HG02763 (cell line): ENCODE measurements at regions not wholly inside any gene's neighbourhood (a gene's known extent, or its start where the extent isn't known, plus 50 kb on each side); places are given as distances from the start of the nearest gene placed in this dataset.

Experiments used
- ATAC-seq: cut with Tn5 transposase; IDR thresholded peaks from one replicate; pipeline ENCODE4 v1.9.1; 2021; ENCODE audit warnings: mild to moderate bottlenecking, moderate library complexity; ENCODE audit not compliant: unreplicated experiment

DNA sequence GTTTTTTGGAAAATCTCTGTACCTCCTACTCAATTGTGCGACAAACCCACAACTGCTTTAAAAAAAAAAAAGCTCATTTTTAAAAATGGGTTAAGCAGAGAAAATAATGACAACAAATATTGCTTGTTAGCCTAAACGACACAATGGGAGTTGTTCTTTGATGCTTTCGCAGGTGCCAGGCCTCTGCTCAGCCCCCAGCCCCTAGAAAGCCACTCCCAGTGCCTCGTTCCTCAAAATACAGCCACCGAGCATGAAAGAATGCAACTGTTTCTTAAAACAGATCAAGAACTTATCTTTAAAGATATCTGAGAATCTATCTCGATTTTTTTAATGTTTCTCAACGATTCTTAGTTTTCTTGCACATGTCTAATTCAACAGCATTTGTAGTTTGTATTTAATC is 85.2 kb upstream of the PFKP start:
- ATAC-seq, result no peak

DNA sequence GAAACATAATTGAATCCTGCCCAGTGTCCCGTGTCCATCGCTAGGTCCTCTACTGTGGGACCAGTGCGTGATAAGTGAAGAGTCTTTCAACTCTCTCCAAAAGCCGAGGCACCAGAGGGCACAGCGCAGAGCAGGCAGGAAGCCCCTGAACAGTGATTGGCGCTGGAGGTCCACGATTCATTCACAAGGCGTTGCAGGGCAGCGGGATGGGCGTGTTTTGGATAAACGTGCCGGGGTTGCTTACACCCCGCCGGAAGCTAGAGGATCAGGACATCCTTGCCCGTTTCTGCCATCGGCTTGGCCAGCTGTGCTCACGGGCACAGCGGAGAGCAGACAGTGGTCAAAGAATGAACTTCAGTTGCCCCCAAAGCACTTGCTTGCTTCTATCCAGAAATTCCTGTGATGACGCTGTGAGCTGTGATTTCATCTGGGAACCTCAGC is 86.0 kb upstream of the PFKP start:
- ATAC-seq, result no peak

GRCh38 chr10:2980791-2981360 is 86.5 kb upstream of the PFKP start:
- no peak for ATAC-seq

GRCh38 chr10:2980116-2980515 is 87.2 kb upstream of the PFKP start:
- no peak for ATAC-seq

- ATAC-seq, result no peak
Measured at GRCh38 chr10:2979306-2979705, 88.0 kb upstream of the PFKP start.

GRCh38 chr10:2978574-2979273 is 88.6 kb upstream of the PFKP start:
- no peak for ATAC-seq

- ATAC-seq, result peak; percentile 64
Measured at GRCh38 chr10:2978111-2978510, 89.2 kb upstream of the PFKP start.

DNA sequence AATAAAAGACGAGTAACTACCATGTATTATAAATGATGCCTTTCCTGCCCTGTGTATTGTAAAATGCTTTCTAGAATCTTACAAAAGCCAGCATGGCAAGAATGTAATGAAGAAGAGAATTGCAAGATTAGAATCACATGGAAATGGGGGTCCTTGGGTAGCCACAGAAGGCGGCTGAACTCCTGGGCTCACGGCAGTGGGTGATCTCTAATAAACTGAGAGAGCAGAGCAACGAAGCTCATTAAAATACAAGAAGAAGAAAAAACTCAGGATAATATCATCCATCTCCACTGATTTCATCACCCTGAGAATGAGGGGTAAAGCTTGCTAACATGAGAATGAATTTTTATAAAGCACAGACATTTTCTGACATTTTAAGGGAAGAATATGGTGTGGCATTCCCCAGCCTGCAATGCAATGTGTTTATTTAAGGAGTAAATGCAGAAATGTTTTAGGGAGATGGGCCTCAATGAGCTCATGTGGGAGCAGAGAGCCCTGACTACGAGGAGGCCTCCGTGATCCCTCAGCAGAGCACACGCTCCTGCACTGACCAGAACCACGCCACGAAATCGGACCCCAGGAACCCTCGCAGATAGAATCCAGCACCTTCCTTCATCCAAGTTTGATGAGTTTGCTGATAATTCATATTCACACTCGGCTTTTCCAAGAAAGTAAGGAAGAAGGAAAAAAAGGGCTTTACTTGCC is 92.7 kb upstream of the PFKP start:
- ATAC-seq, result no peak

GRCh38 chr10:2974083-2974482 is 93.3 kb upstream of the PFKP start:
- no peak for ATAC-seq

GRCh38 chr10:2972810-2973209 is 94.5 kb upstream of the PFKP start:
- ATAC-seq, result no peak

- ATAC-seq, result no peak
Measured at GRCh38 chr10:2972216-2972615, 95.1 kb upstream of the PFKP start.

GRCh38 chr10:2970190-2970823 is 97.0 kb upstream of the PFKP start:
- ATAC-seq, result no peak

- no peak for ATAC-seq
Measured at GRCh38 chr10:2968401-2969058, 98.8 kb upstream of the PFKP start.

DNA sequence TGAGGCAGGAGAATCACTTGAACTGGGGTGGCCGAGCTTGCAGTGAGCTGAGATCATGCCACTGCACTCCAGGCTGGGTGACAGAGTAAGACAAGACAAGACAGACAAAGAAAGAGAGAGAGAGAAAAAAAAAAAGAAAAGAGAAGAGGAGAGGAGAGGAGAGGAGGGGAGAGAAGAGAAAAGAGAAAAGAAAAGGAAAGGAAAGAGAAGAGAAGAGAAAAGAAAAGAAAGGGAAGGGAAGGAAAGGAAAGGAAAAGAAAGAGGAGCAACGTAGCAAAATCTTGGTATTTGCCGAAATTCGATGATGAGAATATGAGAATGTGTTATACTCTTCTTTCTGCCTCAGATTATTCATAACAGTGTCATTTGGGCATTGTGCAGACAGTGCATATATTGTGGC is 101.2 kb upstream of the PFKP start:
- no peak for ATAC-seq

DNA sequence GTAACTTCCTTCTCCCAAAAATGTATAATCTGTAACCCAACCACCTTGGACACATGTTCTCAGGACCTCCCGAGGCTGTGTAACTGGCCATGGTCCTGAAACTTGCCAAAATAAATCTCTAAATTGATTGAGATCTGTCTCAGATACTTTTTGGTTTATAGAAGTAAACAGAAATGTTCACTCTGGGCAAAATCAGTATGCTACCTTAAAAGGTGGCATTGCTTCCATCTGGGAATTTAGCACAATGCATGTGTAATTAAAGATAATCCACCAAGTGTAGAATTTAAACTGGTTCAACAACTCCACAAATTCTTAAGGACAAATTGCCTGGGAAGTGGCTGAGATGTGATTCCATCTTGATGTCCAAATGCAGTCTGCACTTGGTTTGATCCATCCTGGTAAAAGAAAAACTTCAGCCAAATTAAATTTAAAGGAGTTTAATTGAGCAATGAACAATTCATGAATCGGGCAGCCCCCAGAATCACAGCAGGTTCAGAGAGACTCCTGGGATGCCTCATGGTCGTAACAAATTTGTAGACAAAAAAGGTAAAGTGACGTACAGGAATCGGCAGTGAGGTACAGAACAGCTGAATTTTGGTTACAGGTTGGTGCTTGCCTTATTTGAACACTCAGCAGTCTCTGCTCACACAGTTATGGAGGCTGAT is 102.6 kb upstream of the PFKP start:
- ATAC-seq, result no peak

- no peak for ATAC-seq
Measured at GRCh38 chr10:2963889-2964631, 103.3 kb upstream of the PFKP start.

- no peak for ATAC-seq
Measured at GRCh38 chr10:2962194-2962593, 105.2 kb upstream of the PFKP start.

DNA sequence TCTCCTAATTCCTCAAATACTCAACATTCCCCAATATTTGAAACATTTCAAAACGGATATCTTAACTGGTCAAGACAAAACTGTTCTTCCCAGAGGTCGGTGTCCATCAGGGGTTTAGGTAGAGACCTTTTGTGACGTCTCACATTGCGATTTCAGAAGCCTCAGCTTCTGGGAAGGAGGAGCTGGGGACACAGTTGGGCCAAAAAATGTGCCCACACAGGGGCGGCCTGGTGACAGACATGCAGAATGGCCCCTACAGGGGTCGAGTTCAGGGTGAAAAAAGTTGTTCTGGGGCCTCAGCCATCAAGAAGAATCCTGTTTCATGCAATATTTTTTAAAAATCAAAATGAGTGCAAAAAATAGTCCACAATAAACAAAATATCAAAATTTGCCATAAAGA is 108.7 kb upstream of the PFKP start:
- ATAC-seq, result no peak

DNA sequence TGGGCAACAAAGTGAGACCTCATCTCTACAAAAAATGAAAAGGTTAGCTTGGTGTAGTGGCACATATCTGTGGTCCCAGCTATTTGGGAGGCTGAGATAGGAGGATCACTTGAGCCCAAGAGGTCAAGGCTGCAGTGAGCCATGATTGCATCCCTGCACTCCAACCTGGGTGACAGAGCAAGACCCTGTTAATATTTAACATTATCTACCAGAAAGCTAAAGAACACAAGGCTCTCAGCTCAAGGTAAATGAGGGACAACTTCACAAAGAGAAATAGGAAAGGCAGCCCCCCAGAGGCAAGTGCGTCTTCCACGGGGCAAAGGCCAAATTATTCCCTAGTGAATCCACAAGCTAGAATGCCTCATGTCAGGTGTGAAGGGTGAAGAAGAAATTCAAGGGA is 109.6 kb upstream of the PFKP start:
- no peak for ATAC-seq

- ATAC-seq, result no peak
Measured at GRCh38 chr10:2955064-2955463, 112.3 kb upstream of the PFKP start.
